HFFc6 (cell line): ENCODE measurements at regions not wholly inside any gene's neighbourhood (a gene's known extent, or its start where the extent isn't known, plus 50 kb on each side); places are given as distances from the start of the nearest gene placed in this dataset.

Experiments used
- DNase-seq: peaks from one replicate; pipeline ENCODE4 v3.0.0-alpha.2; 2018
- H3K27ac Mint-ChIP-seq: 2 replicates; pipeline ENCODE4 v1.8.0; 2020; ENCODE audit warnings: mild to moderate bottlenecking, mixed read lengths
- H3K27me3 Mint-ChIP-seq: 2 replicates; pipeline ENCODE4 v1.8.0; 2021; ENCODE audit warnings: mild to moderate bottlenecking, moderate library complexity, mixed read lengths; ENCODE audit not compliant: insufficient read depth
- H3K36me3 Mint-ChIP-seq: 2 replicates; pipeline ENCODE4 v1.8.0; 2021; ENCODE audit warnings: low read depth, mixed read lengths
- H3K4me1 Mint-ChIP-seq: 2 replicates; pipeline ENCODE4 v1.8.0; 2020; ENCODE audit warnings: low read depth, mixed read lengths
- H3K4me3 Mint-ChIP-seq: 2 replicates; pipeline ENCODE4 v1.8.0; 2020; ENCODE audit warnings: mild to moderate bottlenecking, moderate library complexity, mixed read lengths
- H3K9me3 Mint-ChIP-seq: 2 replicates; pipeline ENCODE4 v1.8.0; 2020; ENCODE audit warnings: mild to moderate bottlenecking, mixed read lengths
- TF ChIP-seq, protein P1 (sequence below): fragments of 200-600 bp; sonication (generic); IDR thresholded peaks from 2 replicates; pipeline ENCODE4 v1.5.0; 2021; ENCODE audit warnings: antibody characterized with exemption, mild to moderate bottlenecking

DNA sequence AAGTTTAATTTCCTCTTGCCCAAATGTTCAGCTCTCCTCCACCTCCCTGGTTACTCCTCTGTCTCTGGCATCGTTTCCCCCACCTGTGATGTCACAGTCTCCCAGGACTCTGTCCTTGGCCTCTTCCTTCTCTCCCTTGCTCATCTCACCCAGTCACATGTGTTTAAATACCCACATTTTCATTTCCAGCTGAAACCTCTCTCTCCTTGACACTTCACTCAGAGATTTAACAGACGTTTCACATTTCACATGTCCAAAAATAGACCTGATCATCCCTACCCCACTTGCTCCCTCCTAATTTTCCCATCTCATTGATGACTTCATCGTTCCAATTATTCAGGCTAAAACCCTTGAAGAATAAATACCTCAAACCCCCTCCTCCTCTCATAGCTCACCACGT, 604.1 kb upstream of the JAG1 start:
- no peak for DNase-seq
- H3K36me3 Mint-ChIP-seq, result no peaks in the 10 kb centered on the region
- TF ChIP-seq, protein P1, sequence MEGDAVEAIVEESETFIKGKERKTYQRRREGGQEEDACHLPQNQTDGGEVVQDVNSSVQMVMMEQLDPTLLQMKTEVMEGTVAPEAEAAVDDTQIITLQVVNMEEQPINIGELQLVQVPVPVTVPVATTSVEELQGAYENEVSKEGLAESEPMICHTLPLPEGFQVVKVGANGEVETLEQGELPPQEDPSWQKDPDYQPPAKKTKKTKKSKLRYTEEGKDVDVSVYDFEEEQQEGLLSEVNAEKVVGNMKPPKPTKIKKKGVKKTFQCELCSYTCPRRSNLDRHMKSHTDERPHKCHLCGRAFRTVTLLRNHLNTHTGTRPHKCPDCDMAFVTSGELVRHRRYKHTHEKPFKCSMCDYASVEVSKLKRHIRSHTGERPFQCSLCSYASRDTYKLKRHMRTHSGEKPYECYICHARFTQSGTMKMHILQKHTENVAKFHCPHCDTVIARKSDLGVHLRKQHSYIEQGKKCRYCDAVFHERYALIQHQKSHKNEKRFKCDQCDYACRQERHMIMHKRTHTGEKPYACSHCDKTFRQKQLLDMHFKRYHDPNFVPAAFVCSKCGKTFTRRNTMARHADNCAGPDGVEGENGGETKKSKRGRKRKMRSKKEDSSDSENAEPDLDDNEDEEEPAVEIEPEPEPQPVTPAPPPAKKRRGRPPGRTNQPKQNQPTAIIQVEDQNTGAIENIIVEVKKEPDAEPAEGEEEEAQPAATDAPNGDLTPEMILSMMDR, result no peak
- H3K27me3 Mint-ChIP-seq, result peaks cover 8% of the 10 kb centered on the region; the same call in 1 of the 2 replicates
- no peak overlapping the region for H3K4me3 Mint-ChIP-seq
- H3K4me1 Mint-ChIP-seq, result no peaks in the 10 kb centered on the region
- no peak overlapping the region for H3K27ac Mint-ChIP-seq
- no peaks in the 10 kb centered on the region for H3K9me3 Mint-ChIP-seq

DNA sequence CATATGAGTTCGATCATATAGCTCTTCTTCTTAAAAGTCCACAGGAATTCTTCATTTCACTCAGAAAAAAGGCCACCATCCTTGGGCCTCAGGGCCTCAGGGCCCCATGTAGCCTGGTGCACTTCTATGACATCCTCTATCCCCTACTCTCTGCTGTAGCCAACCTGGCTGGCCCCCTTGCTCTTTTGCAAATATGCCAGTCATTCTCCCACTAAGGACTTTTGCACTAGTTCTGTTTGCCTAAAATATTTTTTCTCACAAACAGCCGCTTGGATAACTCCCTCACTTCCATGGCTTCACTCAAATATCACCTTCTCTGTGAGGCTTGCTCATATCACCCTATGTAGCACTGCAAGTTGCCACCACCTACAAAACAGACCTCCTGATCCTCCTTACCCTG, 604.7 kb upstream of the JAG1 start:
- TF ChIP-seq, protein P1, result no peak
- no peak overlapping the region for H3K4me3 Mint-ChIP-seq
- peaks cover 10% of the 10 kb centered on the region; the same call in 1 of the 2 replicates for H3K27me3 Mint-ChIP-seq
- no peaks in the 10 kb centered on the region for H3K4me1 Mint-ChIP-seq
- H3K27ac Mint-ChIP-seq, result no peak overlapping the region
- no peaks in the 10 kb centered on the region for H3K9me3 Mint-ChIP-seq
- H3K36me3 Mint-ChIP-seq, result no peaks in the 10 kb centered on the region
- no peak for DNase-seq

DNA sequence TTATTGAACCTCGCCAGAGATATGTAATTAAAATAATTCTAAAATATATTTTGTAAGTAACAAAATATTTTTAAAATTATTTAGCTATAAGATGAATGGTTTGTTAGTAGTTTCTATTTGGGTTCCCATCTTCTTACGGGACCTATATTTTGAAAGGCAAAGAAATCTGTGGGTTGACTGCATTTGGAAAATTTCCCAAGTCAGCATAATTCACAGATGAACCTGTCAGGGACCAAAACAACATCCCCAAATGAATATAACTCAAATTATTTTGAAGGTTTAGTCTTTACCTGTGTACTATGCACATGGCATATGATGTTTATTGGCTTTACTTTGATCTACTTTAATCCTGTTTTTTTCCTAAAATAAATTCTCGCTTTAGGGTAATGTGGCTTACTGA, 607.4 kb upstream of the JAG1 start:
- no peaks in the 10 kb centered on the region for H3K4me1 Mint-ChIP-seq
- DNase-seq, result no peak
- no peak overlapping the region for H3K4me3 Mint-ChIP-seq
- H3K9me3 Mint-ChIP-seq, result no peaks in the 10 kb centered on the region
- peaks cover 7% of the 10 kb centered on the region; the same call in 1 of the 2 replicates for H3K27me3 Mint-ChIP-seq
- no peak overlapping the region for H3K27ac Mint-ChIP-seq
- no peaks in the 10 kb centered on the region for H3K36me3 Mint-ChIP-seq
- TF ChIP-seq, protein P1, result no peak

DNA sequence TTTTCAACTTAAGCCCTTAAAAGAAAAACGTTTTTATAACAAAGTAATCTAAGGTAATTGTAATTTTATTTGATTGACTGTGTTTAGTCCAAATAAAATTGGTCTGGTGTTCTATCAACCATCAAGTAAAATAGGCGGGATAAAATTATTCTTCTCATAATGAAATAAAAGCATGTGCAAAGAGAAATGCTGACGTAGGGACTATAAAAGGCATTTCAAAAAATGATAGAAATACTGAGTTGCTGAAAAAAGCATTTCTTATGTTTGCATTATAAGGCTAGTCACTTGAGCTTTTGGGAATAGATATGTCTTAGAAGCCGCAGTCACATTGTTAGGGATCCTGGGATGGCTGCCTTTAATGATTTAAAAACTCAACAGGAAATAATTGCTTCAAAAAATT, 608.0 kb upstream of the JAG1 start:
- no peak overlapping the region for H3K4me3 Mint-ChIP-seq
- DNase-seq, result no peak
- H3K27ac Mint-ChIP-seq, result no peak overlapping the region
- no peaks in the 10 kb centered on the region for H3K9me3 Mint-ChIP-seq
- no peaks in the 10 kb centered on the region for H3K36me3 Mint-ChIP-seq
- peaks cover 7% of the 10 kb centered on the region; the same call in 1 of the 2 replicates for H3K27me3 Mint-ChIP-seq
- no peaks in the 10 kb centered on the region for H3K4me1 Mint-ChIP-seq
- TF ChIP-seq, protein P1, result no peak

DNA sequence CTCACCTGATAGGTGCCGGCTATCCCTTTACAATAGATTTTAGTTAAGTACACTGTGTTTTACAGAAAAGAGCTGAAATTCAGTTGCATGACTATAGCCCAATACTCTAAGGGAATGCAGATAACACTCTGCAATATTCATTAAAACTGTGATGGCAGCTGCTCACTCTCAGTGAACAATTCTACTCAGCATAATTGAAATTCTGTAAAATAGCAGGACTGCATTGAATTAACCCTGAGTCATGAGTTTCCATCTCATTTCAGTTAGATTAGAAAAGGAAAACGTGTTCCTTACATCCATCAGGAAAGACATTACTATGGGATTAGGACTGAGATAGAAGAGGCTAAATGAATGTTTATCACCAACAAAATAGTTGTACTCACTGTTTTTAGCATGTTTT, 613.3 kb upstream of the JAG1 start:
- H3K36me3 Mint-ChIP-seq, result no peaks in the 10 kb centered on the region
- TF ChIP-seq, protein P1, result no peak
- no peaks in the 10 kb centered on the region for H3K4me1 Mint-ChIP-seq
- no peak overlapping the region for H3K27ac Mint-ChIP-seq
- H3K9me3 Mint-ChIP-seq, result no peaks in the 10 kb centered on the region
- H3K4me3 Mint-ChIP-seq, result no peak overlapping the region
- H3K27me3 Mint-ChIP-seq, result peaks cover 7% of the 10 kb centered on the region; the same call in 1 of the 2 replicates
- DNase-seq, result no peak

DNA sequence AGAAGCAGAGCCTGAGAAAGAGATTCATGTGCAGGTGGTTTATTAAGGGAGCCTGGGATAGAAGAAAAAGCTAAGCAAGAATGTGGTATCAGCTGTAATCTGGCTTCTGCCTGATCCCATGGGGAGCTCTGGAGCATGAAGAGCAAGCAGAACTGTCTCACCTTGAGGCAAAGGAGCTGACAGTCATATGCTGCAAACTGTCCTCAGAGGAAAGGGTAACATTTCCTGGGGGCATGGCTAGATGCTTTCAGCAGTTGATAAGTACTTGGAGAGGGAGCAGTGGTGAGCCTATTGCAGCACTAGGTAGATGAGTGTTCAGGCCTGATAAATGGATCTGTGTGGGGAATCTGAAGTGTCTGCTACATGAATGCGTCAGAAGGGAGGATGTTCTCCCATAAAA, 621.5 kb upstream of the BTBD3 start:
- DNase-seq, result no peak
- no peak overlapping the region for H3K27ac Mint-ChIP-seq
- H3K9me3 Mint-ChIP-seq, result no peaks in the 10 kb centered on the region; the same call in 1 of the 2 replicates
- H3K4me1 Mint-ChIP-seq, result no peaks in the 10 kb centered on the region
- H3K4me3 Mint-ChIP-seq, result no peak overlapping the region
- H3K36me3 Mint-ChIP-seq, result no peaks in the 10 kb centered on the region
- TF ChIP-seq, protein P1, result no peak
- H3K27me3 Mint-ChIP-seq, result peaks cover 8% of the 10 kb centered on the region; the same call in 1 of the 2 replicates
